Suprapubic skin (tissue), 4 donors: ENCODE measurements at regions not wholly inside any gene's neighbourhood (a gene's known extent, or its start where the extent isn't known, plus 50 kb on each side); places are given as distances from the start of the nearest gene placed in this dataset.

Experiments
- DNase-seq, 2 donors: peaks; one replicate each; pipeline ENCODE4 v3.0.0-alpha.2; 2019; ENCODE audit warnings: low spot score in 2 of 2
- H3K27ac ChIP-seq: fragments of 200-600 bp; sonication (generic); one replicate; pipeline ENCODE4 v1.5.1; 2019
- H3K27me3 ChIP-seq: fragments of 200-600 bp; sonication (generic); one replicate; pipeline ENCODE4 v1.5.1; 2019
- H3K36me3 ChIP-seq: fragments of 200-600 bp; sonication (generic); one replicate; pipeline ENCODE4 v1.5.1; 2019
- H3K4me1 ChIP-seq: fragments of 200-600 bp; sonication (generic); one replicate; pipeline ENCODE4 v1.5.1; 2019
- H3K4me3 ChIP-seq: fragments of 200-600 bp; sonication (generic); one replicate; pipeline ENCODE4 v1.5.1; 2019; ENCODE audit warnings: mild to moderate bottlenecking
- H3K9me3 ChIP-seq: fragments of 200-600 bp; sonication (generic); one replicate; pipeline ENCODE4 v1.5.1; 2019
- EP300 ChIP-seq: sonication (generic); formaldehyde crosslinking; IDR thresholded peaks from one replicate; pipeline ENCODE4 v1.6.1; 2017; ENCODE audit warnings: antibody characterized with exemption
- POLR2A ChIP-seq, 2 donors: fragments of 450-650 bp; IDR thresholded peaks; one replicate each; pipeline ENCODE4 v1.6.1; 2017; ENCODE audit warnings: antibody characterized with exemption in 2 of 2, mild to moderate bottlenecking in 2 of 2, moderate library complexity in 2 of 2
- POLR2AphosphoS5 ChIP-seq, 3 donors: sonication (generic); formaldehyde crosslinking; IDR thresholded peaks; one replicate each; pipeline ENCODE4 v1.6.1; 2017; ENCODE audit warnings: antibody characterized with exemption in 3 of 3
- WGBS: methylation state at CpG from one replicate; pipeline ENCODE4 v1.1.5; 2018; 5-methylcytosine and 5-hydroxymethylcytosine counted together
- TF ChIP-seq, protein P1 (sequence below), 2 donors: fragments of 200-600 bp in 1 of 2; fragments of 450-650 bp in 1 of 2; sonication (generic) in 1 of 2; IDR thresholded peaks; one replicate each; pipeline ENCODE4 v1.5.1; 2016 to 2019; ENCODE audit warnings: antibody characterized with exemption in 2 of 2, mild to moderate bottlenecking in 1 of 2, moderate library complexity in 1 of 2

DNA sequence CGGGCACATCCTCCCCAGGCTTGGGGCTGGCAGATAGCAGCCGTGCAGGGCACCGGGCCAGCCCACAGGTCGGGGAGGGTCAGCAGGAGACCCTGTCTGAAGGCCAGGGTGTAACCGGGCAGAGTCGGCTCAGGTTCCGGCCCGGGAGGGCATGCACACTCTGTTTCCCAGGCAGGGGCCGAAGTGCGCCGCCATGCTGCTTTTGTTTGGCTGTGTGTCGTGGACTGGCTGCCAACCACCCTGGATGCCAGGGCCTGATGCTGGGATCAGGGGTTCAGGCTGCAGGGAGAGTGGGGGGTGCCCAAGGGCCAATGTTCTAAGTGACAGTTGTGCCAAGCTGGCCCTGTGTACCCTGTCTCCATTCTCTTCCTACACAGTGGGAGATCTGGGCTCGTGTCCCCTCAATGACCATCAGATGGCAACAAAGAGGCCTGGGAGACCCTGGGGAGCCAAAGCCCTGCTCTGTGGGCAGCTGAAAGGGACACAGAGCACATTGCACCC is 120.9 kb upstream of the B3GAT1 start:
- Histone ChIP-seq H3K27ac (no peak overlapping the region), H3K4me1 (no peaks in the 10 kb centered on the region), H3K36me3 (no peaks in the 10 kb centered on the region), H3K4me3 (no peak overlapping the region), H3K27me3 (peaks cover 53% of the 10 kb centered on the region), H3K9me3 (no peaks in the 10 kb centered on the region)
- DNase-seq: peak; percentile 48 to 73
- WGBS: 75% methylated on average over 1 of the region's 13 CpGs
- TF ChIP-seq POLR2AphosphoS5 (IDR thresholded peaks at IDR 0.05) (no peak), EP300 (no peak), POLR2A (IDR thresholded peaks at IDR 0.05) (no peak)
- TF ChIP-seq, protein P1, sequence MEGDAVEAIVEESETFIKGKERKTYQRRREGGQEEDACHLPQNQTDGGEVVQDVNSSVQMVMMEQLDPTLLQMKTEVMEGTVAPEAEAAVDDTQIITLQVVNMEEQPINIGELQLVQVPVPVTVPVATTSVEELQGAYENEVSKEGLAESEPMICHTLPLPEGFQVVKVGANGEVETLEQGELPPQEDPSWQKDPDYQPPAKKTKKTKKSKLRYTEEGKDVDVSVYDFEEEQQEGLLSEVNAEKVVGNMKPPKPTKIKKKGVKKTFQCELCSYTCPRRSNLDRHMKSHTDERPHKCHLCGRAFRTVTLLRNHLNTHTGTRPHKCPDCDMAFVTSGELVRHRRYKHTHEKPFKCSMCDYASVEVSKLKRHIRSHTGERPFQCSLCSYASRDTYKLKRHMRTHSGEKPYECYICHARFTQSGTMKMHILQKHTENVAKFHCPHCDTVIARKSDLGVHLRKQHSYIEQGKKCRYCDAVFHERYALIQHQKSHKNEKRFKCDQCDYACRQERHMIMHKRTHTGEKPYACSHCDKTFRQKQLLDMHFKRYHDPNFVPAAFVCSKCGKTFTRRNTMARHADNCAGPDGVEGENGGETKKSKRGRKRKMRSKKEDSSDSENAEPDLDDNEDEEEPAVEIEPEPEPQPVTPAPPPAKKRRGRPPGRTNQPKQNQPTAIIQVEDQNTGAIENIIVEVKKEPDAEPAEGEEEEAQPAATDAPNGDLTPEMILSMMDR (IDR thresholded peaks at IDR 0.05): no peak

DNA sequence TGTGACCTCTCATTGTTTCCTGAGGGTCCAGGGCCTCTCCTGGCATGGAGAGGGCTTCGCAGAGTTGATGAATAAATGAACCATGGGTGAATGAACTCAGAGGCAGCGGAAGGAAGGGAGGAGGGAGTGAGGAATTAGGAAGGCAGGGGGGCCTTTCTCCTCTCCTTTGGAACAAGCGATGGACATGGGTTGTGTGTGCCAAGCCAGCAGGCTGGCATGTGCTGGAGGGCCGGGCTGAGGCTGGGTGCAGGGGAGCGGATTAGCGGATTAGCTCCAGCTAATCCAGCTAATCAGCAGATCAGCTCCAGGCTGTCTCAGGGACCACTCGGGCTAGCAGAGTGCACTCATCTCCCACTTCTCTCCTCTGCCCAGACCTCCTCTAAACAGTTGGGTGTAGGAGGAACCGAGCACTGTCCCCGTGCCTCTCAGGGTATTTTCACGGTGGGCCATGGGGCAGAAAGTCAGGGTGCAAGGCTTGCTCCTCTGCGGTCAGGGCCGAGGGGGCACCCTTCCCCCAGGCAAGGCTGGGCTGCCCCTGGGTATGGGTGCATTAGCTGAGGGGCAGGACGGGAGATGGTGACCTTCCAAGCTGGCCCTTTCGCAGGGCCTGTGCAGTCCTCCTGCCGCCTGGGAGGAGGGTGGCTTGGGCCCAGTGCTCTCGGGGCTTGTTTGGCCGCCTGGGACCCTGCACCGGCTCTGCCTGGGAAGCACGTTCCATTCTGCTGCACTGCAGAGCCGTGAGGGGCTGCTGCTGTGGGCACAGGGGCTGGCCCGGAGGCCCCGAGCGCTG is 120.3 kb upstream of the B3GAT1 start:
- Histone ChIP-seq H3K27me3 (peaks cover 55% of the 10 kb centered on the region), H3K27ac (no peak overlapping the region), H3K36me3 (no peaks in the 10 kb centered on the region), H3K4me3 (no peak overlapping the region), H3K9me3 (no peaks in the 10 kb centered on the region), H3K4me1 (no peaks in the 10 kb centered on the region)
- WGBS: 86% methylated on average over 9 of the region's 23 CpGs
- DNase-seq: peak in 1 of 2 donors; percentile 30
- TF ChIP-seq POLR2AphosphoS5 (IDR thresholded peaks at IDR 0.05) (no peak), POLR2A (IDR thresholded peaks at IDR 0.05) (no peak), EP300 (no peak)
- TF ChIP-seq, protein P1 (IDR thresholded peaks at IDR 0.05): no peak

DNA sequence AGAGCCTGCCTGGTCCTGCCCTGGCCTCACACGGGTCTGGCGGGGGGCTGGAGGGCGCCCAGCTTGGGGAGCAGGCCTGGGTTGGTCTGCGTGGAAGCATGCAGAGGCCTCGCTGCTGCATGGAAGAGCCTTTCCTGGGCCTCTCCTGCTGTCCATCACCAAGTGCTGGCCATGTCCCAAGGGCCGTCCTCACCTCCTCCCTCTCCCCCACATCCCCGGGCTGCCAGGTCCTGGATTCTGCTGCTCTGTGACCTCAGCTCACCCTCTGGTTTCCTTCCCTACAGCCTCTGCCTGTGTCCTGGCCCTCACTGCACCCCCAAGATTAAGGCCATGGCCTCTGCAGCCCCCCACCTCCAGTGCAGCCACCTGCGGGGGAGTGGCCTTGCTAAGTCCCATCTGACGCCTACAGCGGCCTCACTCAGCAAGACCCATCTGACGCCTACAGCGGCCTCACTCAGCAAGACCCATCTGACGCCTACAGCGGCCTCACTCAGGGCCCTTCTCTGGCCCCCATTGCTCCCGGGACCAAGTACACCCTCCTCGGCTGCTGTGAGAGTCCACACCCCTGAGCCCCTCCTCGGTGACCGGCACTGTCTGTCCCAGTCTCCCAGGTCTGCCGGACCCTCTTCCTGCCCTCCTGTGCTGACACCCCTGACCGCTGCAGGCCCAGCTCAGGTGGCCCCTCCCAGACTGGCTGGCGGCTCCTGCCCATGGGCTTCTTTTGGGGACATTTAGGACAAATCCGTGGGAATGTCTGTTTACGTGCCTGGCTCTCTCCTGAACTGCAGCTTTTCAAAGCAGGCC is 119.5 kb upstream of the B3GAT1 start:
- Histone ChIP-seq H3K27ac (no peak overlapping the region), H3K4me1 (no peaks in the 10 kb centered on the region), H3K36me3 (no peaks in the 10 kb centered on the region), H3K9me3 (no peaks in the 10 kb centered on the region), H3K27me3 (peaks cover 50% of the 10 kb centered on the region), H3K4me3 (no peak overlapping the region)
- peak; percentile 42 to 75 for DNase-seq
- 85% methylated on average over 20 of the region's 23 CpGs for WGBS
- TF ChIP-seq, protein P1 (IDR thresholded peaks at IDR 0.05): no peak
- TF ChIP-seq POLR2A (IDR thresholded peaks at IDR 0.05): no peak
- TF ChIP-seq POLR2AphosphoS5 (IDR thresholded peaks at IDR 0.05): no peak
- TF ChIP-seq EP300: no peak

GRCh38 chr11:134530636-134531326 is 118.7 kb upstream of the B3GAT1 start:
- peaks cover 42% of the 10 kb centered on the region for H3K27me3 ChIP-seq
- H3K4me3 ChIP-seq: no peak overlapping the region
- H3K36me3 ChIP-seq: no peaks in the 10 kb centered on the region
- no peaks in the 10 kb centered on the region for H3K9me3 ChIP-seq
- no peak overlapping the region for H3K27ac ChIP-seq
- DNase-seq: peak; percentile 19 to 49
- TF ChIP-seq, protein P1 (IDR thresholded peaks at IDR 0.05): no peak
- no peak for TF ChIP-seq EP300
- no peak for TF ChIP-seq POLR2AphosphoS5 (IDR thresholded peaks at IDR 0.05)
- no peak for TF ChIP-seq POLR2A (IDR thresholded peaks at IDR 0.05)
- WGBS: 73% methylated on average over 12 of the region's 14 CpGs
- H3K4me1 ChIP-seq: no peaks in the 10 kb centered on the region
